HG03175 (cell line): ENCODE measurements at regions not wholly inside any gene's neighbourhood (a gene's known extent, or its start where the extent isn't known, plus 50 kb on each side); places are given as distances from the start of the nearest gene placed in this dataset.

Source experiments
- ATAC-seq: cut with Tn5 transposase; IDR thresholded peaks from one replicate; pipeline ENCODE4 v1.9.1; 2021; ENCODE audit warnings: mild to moderate bottlenecking, moderate library complexity; ENCODE audit not compliant: unreplicated experiment

- ATAC-seq = no peak
Observed at GRCh38 chr21:38986806-38987632, 181.3 kb downstream of the ETS2 start.

- ATAC-seq = no peak
Observed at GRCh38 chr21:38986406-38986805, 180.7 kb downstream of the ETS2 start.

GRCh38 chr21:38985568-38986378, 180.0 kb downstream of the ETS2 start:
- ATAC-seq = no peak

GRCh38 chr21:38984982-38985567, 179.3 kb downstream of the ETS2 start:
- no peak for ATAC-seq

GRCh38 chr21:38984568-38984967, 178.8 kb downstream of the ETS2 start:
- no peak for ATAC-seq

GRCh38 chr21:38983560-38983959, 177.8 kb downstream of the ETS2 start:
- no peak for ATAC-seq

- ATAC-seq = no peak
Observed at GRCh38 chr21:38982804-38983203, 177.1 kb downstream of the ETS2 start.

GRCh38 chr21:38982096-38982495, 176.4 kb downstream of the ETS2 start:
- ATAC-seq = no peak

- no peak for ATAC-seq
Observed at GRCh38 chr21:38980416-38981313, 174.9 kb downstream of the ETS2 start.

GRCh38 chr21:38979271-38980121, 173.8 kb downstream of the ETS2 start:
- no peak for ATAC-seq

GRCh38 chr21:38976900-38977299, 171.2 kb downstream of the ETS2 start:
- ATAC-seq = no peak

GRCh38 chr21:38973552-38973951, 167.8 kb downstream of the ETS2 start:
- ATAC-seq = no peak

GRCh38 chr21:38972078-38972477, 166.3 kb downstream of the ETS2 start:
- no peak for ATAC-seq

- ATAC-seq = no peak
Observed at GRCh38 chr21:38970765-38971164, 165.0 kb downstream of the ETS2 start.

- ATAC-seq = no peak
Observed at GRCh38 chr21:38968887-38969543, 163.3 kb downstream of the ETS2 start.

- no peak for ATAC-seq
Observed at GRCh38 chr21:38965910-38966504, 160.3 kb downstream of the ETS2 start.

- ATAC-seq = no peak
Observed at GRCh38 chr21:38965241-38965640, 159.5 kb downstream of the ETS2 start.

GRCh38 chr21:38963006-38963405, 157.3 kb downstream of the ETS2 start:
- no peak for ATAC-seq

GRCh38 chr21:38960251-38960650, 154.5 kb downstream of the ETS2 start:
- no peak for ATAC-seq
